Stomach (tissue), 4 donors: ENCODE measurements at regions not wholly inside any gene's neighbourhood (a gene's known extent, or its start where the extent isn't known, plus 50 kb on each side); places are given as distances from the start of the nearest gene placed in this dataset.
"Not testable (repeated sequence)": the region's sequence is repeated elsewhere in the genome, so short reads cannot be mapped to it uniquely, and the experiment has no call there.

Source experiments
- CTCF ChIP-seq, 7 experiments: fragments of 450-650 bp in 4 of 7; fragments of 200-600 bp in 3 of 7; sonication (generic) in 3 of 7; IDR thresholded peaks; one replicate each; pipeline ENCODE4 v1.5.1; 2016 to 2019; ENCODE audit warnings: antibody characterized with exemption in 7 of 7, control low read depth in 2 of 7, mild to moderate bottlenecking in 1 of 7
- POLR2A ChIP-seq, 4 donors: fragments of 450-650 bp; IDR thresholded peaks; one replicate each; pipeline ENCODE4 v1.6.1; 2016; ENCODE audit warnings: antibody characterized with exemption in 4 of 4, control low read depth in 2 of 4, mild to moderate bottlenecking in 1 of 4, moderate library complexity in 1 of 4
- POLR2AphosphoS5 ChIP-seq, 3 donors: sonication (generic); formaldehyde crosslinking; IDR thresholded peaks; one replicate each; pipeline ENCODE4 v1.6.1; 2016; ENCODE audit warnings: antibody characterized with exemption in 3 of 3

GRCh38 chr2:56061327-56061726, 122.5 kb upstream of the CCDC85A start:
- TF ChIP-seq CTCF, POLR2A, POLR2AphosphoS5 (IDR thresholded peaks at IDR 0.05): not testable (repeated sequence)
